HFFc6 (cell line): ENCODE measurements at regions not wholly inside any gene's neighbourhood (a gene's known extent, or its start where the extent isn't known, plus 50 kb on each side); places are given as distances from the start of the nearest gene placed in this dataset.

Experiments used
- DNase-seq: peaks from one replicate; pipeline ENCODE4 v3.0.0-alpha.2; 2018
- H3K27ac Mint-ChIP-seq: 2 replicates; pipeline ENCODE4 v1.8.0; 2020; ENCODE audit warnings: mild to moderate bottlenecking, mixed read lengths
- H3K27me3 Mint-ChIP-seq: 2 replicates; pipeline ENCODE4 v1.8.0; 2021; ENCODE audit warnings: mild to moderate bottlenecking, moderate library complexity, mixed read lengths; ENCODE audit not compliant: insufficient read depth
- H3K36me3 Mint-ChIP-seq: 2 replicates; pipeline ENCODE4 v1.8.0; 2021; ENCODE audit warnings: low read depth, mixed read lengths
- H3K4me1 Mint-ChIP-seq: 2 replicates; pipeline ENCODE4 v1.8.0; 2020; ENCODE audit warnings: low read depth, mixed read lengths
- H3K4me3 Mint-ChIP-seq: 2 replicates; pipeline ENCODE4 v1.8.0; 2020; ENCODE audit warnings: mild to moderate bottlenecking, moderate library complexity, mixed read lengths
- H3K9me3 Mint-ChIP-seq: 2 replicates; pipeline ENCODE4 v1.8.0; 2020; ENCODE audit warnings: mild to moderate bottlenecking, mixed read lengths
- CTCF ChIP-seq: fragments of 200-600 bp; sonication (generic); IDR thresholded peaks from 2 replicates; pipeline ENCODE4 v1.5.0; 2021; ENCODE audit warnings: antibody characterized with exemption, mild to moderate bottlenecking

GRCh38 chr12:59040656-59041055 lies 120.4 kb upstream of the LRIG3 start:
- Mint-ChIP-seq H3K27ac (peak overlapping the region; percentile 91), H3K9me3 (no peaks in the 10 kb centered on the region), H3K4me3 (peak overlapping the region; percentile 81), H3K36me3 (no peaks in the 10 kb centered on the region), H3K4me1 (peaks cover 53% of the 10 kb centered on the region), H3K27me3 (no peaks in the 10 kb centered on the region; the same call in 1 of the 2 replicates)
- peak; percentile 68 for DNase-seq
- TF ChIP-seq CTCF: no peak

- Mint-ChIP-seq H3K9me3 (no peaks in the 10 kb centered on the region), H3K36me3 (no peaks in the 10 kb centered on the region), H3K4me3 (peak overlapping the region; percentile 81; the same call in 1 of the 2 replicates), H3K27ac (peak overlapping the region; percentile 91), H3K4me1 (peaks cover 53% of the 10 kb centered on the region), H3K27me3 (no peaks in the 10 kb centered on the region; the same call in 1 of the 2 replicates)
- DNase-seq: no peak
- no peak for TF ChIP-seq CTCF
Measured at GRCh38 chr12:59040043-59040442, 119.7 kb upstream of the LRIG3 start.

- TF ChIP-seq CTCF: no peak
- Mint-ChIP-seq H3K27ac (no peak overlapping the region), H3K9me3 (no peaks in the 10 kb centered on the region), H3K4me3 (no peak overlapping the region), H3K4me1 (peaks cover 53% of the 10 kb centered on the region), H3K36me3 (no peaks in the 10 kb centered on the region), H3K27me3 (no peaks in the 10 kb centered on the region; the same call in 1 of the 2 replicates)
- DNase-seq: no peak
Measured at GRCh38 chr12:59039005-59039404, 118.7 kb upstream of the LRIG3 start.

DNA sequence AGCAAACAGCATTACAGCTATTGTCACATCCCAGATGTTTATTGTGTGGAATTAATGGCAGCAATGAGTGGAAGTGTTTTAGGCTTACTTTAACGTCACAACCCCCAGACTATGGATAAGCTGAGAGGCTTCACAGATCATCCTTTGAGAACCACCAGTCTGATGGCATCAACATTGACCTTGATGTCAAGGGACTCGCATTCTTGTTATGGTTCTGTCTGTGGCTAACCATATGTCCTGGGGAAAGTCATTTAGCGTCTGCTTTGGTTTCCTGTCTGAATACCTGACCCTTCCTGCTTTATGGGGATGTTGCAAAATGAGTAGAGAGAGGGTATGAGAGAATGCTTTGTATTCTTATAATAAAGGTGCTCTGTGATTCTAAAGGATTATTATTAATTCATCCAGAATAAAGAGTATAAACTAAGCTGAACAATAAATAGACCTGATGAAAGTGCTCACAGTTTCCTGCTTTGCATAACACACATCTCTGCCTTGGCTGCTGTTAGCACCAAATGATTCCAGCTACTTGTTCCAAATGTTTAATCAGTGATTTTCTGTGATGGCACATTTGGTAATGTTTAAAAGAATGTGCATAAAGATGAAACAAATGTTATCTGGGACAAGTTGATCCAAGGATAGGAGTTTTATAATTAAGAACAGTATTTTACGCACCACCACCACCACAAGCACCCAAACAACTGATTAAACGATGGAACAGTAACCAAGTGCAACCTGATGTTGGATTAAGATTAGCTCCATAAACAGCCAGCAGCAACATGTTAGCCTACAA lies 116.9 kb upstream of the LRIG3 start:
- no peak overlapping the region for H3K27ac Mint-ChIP-seq
- peaks cover 40% of the 10 kb centered on the region for H3K4me1 Mint-ChIP-seq
- H3K9me3 Mint-ChIP-seq: no peaks in the 10 kb centered on the region
- no peak overlapping the region for H3K4me3 Mint-ChIP-seq
- H3K27me3 Mint-ChIP-seq: no peaks in the 10 kb centered on the region; the same call in 1 of the 2 replicates
- TF ChIP-seq CTCF: no peak
- DNase-seq: peak; percentile 9
- H3K36me3 Mint-ChIP-seq: no peaks in the 10 kb centered on the region

DNA sequence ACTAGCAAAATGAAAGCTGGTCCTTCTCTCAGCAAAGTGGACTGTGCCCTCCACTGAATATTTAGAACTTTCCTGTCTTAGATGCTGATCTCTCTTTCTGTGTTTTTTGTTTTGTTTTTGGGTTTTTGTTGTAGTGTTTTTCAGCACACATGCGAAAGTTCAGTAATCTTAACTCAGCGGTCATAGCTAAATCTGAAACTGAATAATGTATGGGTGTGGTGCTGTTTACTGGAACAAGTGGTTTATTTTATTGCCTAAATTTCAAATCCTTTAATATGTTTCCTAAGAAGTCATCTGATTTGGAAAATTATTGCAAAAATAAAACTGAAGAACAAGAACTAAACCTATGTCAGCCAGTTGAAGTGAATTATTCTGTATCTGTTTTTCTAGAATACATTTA lies 116.0 kb upstream of the LRIG3 start:
- no peak overlapping the region for H3K4me3 Mint-ChIP-seq
- DNase-seq: no peak
- no peaks in the 10 kb centered on the region for H3K36me3 Mint-ChIP-seq
- no peak for TF ChIP-seq CTCF
- no peaks in the 10 kb centered on the region; the same call in 1 of the 2 replicates for H3K27me3 Mint-ChIP-seq
- no peaks in the 10 kb centered on the region for H3K9me3 Mint-ChIP-seq
- no peak overlapping the region for H3K27ac Mint-ChIP-seq
- H3K4me1 Mint-ChIP-seq: peaks cover 32% of the 10 kb centered on the region
